Ishikawa (cell line): ENCODE measurements at regions not wholly inside any gene's neighbourhood (a gene's known extent, or its start where the extent isn't known, plus 50 kb on each side); places are given as distances from the start of the nearest gene placed in this dataset.

Source experiments
- EP300 ChIP-seq: IDR thresholded peaks from 2 replicates; pipeline ENCODE4 v1.6.1; 2012; ENCODE audit warnings: borderline replicate concordance
- FOXM1 ChIP-seq: IDR thresholded peaks from 2 replicates; pipeline ENCODE4 v1.6.1; 2012; ENCODE audit warnings: low read depth, borderline replicate concordance
- MAX ChIP-seq: IDR thresholded peaks from 2 replicates; pipeline ENCODE4 v1.6.1; 2012
- REST ChIP-seq: IDR thresholded peaks from 2 replicates; pipeline ENCODE4 v1.6.1; 2012; ENCODE audit warnings: low read depth, mild to moderate bottlenecking
- ZBTB7A ChIP-seq: IDR thresholded peaks from 2 replicates; pipeline ENCODE4 v1.6.1; 2012; ENCODE audit warnings: low read depth

- TF ChIP-seq FOXM1: no peak
- TF ChIP-seq EP300: no peak
- TF ChIP-seq ZBTB7A: no peak
- no peak for TF ChIP-seq MAX
- no peak for TF ChIP-seq REST
Measured at GRCh38 chr5:112480501-112480900, 61.4 kb upstream of the EPB41L4A start.
